ENCODE measurements at regions not wholly inside any gene's neighbourhood (a gene's known extent, or its start where the extent isn't known, plus 50 kb on each side); places are given as distances from the start of the nearest gene placed in this dataset.
A peak's percentile ranks its signal among the peaks of the same experiment; 100 is the strongest.

DNA sequence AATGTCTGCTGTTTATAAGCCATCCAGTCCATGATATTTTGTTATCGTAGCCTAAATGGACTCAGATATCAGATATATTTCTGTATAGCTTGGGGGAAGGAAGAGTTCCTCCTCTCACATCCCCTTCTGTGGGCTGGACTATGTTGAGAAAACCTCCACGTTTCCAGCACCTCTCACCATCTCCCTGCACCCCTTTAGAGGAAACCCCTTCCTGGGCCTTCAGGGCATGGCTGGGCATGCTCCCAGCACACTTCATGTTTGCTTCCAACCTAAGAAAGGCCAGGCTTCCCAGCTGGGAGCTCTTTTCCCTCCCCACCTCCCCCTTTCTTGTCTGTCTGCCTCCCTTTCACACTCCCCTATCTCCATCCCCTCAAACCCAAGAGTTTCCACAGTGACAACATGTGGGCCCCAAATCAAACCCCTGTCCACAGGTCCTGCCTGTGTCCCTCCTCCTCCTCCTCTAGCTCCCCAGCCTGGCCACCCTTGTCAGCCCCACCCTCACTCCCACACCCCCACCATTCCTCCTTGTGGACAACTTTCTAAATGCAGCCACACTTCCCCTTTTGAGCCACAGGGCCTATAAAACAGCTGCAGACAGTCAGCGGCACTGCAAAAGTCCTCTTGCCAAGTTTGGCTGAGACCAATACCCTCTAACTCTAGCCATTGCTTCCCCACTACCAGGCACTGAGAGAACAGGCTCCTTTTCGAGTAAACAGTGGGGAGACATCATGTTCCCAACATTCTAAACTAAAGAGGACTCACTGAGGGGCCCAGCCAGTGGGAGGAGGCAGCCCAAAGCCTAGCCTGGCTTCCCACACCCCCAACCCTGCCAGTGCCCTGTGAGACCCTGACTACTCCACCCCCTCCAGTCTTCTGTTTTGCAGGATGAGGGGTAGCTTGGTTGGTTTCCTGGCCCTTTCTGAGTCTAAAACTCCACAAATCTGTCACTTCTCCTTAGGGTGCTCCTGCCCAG, 120.5 kb downstream of the ZFP36L2 start:
- no peak for DNase-seq (ENCODE audit: low read depth)

DNA sequence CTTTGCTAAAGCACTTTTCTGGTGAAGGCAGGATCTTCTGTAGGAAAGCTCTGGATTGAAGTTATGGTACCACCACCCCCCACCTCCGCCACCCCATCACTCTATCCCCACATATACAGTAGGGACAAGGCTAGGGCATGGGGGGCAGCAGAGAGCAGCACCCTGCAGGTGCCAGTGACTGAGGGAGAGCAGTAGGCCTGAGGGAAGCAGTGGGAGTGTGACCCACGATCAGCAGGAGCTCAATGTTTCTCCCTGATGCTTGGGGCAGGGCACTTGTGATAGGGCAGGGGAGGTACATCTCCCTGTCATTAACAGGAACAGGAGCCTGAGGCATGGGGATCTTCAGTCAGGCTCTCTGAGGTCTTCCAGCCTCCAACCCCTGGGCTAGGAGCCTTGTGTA, 121.6 kb downstream of the ZFP36L2 start:
- DNase-seq (ENCODE audit: low read depth), result no peak

DNA sequence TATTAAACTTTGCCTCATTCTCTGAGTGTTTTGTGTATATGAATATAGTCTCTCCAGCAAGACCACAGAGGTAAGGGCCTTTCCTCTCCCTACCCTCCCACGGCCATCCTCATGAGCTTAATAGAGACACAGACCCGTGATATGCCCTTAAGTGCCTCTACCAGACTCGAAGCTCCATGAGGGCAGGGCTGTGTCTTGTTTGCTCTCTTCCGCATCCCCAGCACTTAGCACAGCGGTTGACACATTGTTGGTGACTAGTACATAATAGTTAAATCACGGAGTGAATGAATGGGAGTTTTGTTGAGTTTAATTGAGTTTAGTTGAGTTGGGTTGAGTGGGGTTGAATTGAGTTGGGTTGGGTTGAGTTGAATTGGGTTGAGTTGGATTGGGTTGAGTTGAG, 122.3 kb downstream of the ZFP36L2 start:
- DNase-seq (ENCODE audit: low read depth), result no peak

DNA sequence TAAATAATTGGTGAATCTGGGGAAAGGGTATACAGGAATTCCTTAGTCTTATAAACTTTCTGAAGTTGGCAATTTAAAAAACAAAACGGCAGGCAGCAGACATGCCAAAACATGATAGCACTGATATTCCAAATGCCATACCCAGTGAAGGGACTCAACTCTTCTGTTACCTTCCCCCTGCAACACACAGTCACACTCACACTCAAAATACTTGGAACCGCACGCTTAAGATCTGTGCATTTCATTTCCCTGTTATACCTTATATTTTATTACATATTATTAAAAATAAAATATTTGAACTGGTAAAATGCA, 123.4 kb downstream of the ZFP36L2 start:
- DNase-seq (ENCODE audit: low read depth), result no peak

DNA sequence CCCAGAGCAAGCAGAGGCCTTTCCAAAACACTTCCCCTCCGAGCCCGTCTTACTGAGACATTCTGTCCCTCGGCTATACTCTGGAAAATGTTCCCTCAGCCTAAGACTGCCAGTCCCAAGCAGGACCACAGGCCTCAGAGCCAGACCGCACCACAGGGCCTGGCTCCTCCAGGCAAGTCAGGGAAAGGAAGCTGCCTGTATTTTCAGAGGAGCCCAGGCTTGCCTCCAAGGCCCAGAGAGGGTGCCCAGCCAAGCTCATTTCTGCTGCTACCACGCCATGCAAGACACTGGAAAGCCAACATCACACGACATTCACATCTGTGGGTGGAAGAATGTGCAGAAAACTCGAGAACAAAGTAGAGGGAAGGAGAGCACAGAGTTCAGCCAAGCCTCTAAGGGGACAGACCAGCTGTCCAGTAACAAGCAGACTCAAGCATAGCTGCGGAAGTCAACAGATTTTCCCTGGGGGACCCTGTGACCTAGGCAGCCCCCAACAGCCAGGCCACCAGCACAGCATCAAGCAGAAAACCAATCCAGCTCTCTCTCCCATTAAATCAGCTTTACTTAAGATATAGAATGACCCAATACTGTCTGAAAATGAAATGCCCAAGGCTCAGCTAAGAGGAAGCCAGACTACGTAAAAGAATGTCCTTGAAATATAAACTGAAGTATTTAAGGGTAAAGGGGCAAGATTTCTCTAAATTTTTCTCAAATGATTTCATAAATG, 123.9 kb downstream of the ZFP36L2 start:
- no peak for DNase-seq (ENCODE audit: low read depth)

DNA sequence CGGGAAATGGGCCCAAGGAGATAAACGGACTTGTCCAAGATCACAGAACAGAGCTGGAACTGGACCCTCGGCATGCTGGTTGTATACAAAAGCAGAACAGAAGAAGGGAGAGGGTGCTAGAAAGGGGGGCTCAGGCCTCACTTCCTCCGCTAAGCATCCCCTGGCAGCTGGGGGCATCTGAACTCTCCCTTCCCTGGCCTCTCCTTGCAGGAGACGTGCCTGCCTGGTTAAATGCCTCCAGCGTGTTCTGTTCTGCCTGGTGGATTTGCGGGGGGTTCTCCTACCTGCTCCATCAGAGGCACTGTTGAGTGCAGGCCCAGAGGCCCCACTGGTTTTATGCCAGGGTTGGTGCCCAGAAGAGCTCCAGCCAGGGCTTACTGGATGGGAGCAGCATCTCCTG, 124.7 kb downstream of the ZFP36L2 start:
- DNase-seq (ENCODE audit: low read depth), result no peak

DNA sequence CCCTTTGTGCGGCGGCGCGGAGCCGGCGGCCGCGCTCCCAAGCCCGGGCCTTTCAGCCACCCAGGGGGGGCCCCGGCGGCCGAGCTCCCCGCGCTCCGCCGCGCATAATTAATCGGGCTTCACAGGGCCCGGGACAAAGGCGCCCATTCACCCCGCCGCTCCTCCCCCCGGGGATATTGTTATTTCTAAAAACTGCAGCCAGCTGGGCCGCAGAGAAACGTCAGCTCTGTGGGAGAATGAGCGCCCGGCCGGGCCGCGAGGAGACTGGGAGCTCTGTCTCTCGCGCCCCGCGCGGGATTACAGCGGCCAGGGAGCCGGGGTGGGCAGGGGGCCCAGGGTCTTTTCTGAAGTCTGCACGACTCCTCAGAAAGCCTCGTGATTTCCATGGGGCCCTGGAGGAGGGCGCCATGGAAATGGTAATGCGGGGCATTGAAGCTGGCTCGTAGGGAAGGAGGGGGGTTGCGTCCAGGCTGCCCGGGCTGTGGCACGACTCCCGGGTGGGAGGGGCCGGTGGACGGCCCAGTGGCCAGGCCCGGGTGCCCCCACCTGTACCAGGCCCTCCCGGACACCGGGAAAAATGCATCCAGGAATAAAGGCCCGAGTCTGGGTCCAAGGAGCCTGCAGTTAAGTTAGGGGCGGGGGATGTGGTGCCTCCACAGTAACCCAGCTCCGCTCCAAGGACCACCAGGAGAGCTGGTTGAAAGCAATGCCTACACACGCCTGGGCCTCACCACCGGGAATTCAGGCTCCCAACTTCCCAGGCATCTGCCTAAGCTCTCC, 125.3 kb downstream of the ZFP36L2 start:
- DNase-seq (ENCODE audit: low read depth), result no peak

DNA sequence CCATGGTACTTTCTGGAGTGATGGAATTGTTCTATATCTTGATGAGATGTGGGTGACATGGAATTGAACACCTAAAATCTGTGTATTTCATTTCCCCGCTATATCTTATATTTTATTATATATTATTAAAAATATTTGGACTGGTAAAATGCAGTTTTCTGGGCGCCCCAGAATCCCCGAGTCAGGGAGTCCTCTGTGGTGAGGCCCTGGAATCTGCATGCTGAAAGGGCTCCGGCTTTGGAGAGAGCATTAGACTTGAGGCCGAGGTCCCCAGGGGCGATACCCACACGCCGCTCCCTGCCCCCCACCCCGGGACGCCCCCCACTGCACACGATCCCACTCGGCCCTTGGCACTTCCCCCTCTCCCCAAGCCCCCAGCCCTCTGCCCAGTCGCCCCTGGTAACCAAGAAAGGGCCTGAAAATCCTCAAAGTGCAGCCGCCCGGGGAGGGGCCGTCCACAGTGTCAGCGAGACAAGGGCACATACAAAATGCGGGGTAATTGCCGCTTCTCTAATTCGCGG, 126.0 kb downstream of the ZFP36L2 start:
- DNase-seq (ENCODE audit: low read depth), result no peak

DNA sequence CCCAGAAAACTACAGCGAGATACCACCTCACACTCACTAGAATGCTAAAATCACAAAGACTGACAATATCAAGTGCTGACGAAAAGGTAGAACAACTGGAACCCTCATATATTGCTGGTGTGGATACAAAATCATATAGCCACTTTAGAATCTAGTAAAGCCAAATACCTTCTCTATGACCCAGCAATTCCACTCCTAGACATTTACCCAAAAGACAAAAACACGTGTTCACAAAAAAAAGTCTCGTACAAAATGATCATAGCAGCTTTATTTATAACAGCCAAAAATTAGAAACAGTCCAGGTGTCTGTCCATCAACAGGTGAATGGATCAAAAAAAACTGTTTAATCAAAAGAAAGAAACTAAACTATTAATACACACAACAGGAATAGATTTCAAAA, 126.6 kb downstream of the ZFP36L2 start:
- no peak for DNase-seq (ENCODE audit: low read depth)

DNA sequence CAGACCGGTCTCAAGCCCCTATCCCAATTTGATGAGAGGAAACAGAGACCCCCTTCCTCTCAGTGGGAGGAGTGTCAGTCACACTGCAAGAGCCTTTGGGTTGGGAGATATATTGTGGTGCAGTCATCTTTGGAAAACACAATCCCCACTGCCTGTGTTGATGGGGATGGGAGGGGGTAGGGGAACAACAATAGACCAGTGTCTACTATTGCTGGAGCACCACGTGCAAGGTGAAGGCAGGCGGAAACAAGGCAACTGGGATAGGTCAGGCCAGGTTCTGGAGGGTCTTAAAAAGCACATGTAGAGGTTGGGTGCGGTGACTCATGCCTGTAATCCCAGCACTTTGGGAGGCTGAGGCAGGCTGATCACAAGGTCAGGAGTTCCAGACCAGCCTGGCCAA, 127.9 kb downstream of the ZFP36L2 start:
- no peak for DNase-seq (ENCODE audit: low read depth)

DNA sequence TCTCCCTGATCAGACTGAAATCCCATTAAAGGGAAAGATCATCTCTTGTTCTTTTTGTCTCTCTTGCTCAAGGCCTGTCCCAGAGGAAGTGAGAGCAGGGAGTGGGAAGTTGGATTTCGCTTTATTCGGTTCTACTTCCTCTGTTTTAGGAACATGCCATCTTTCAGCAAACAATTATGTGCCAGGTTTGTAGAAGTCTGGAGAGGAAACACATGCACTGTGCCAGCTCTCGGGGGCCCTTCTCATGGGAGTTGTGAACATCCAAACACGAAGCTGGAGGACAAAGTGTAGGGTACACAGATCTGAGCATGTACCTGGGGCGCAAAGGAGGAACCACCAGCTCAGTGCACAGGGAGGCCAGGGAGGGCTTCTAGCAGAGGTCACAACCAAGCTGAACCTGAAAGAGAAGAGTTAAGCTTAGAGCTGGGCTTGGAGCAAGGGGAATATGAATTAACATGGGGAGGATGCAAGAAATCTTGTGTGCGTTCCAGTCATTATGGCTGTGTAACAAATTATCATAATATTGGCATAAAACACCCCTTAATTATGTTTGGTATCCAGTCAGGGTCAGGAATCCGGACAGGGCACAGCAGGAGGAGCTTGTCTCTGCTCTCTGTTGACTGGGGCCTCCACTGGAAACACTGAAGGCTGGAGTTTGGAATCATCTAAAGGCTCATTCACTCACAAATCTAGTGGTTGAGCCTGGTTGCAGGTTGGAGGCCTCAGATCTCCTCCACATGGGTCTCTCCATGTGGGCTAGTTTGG, 128.6 kb downstream of the ZFP36L2 start:
- DNase-seq (ENCODE audit: low read depth), result no peak

DNA sequence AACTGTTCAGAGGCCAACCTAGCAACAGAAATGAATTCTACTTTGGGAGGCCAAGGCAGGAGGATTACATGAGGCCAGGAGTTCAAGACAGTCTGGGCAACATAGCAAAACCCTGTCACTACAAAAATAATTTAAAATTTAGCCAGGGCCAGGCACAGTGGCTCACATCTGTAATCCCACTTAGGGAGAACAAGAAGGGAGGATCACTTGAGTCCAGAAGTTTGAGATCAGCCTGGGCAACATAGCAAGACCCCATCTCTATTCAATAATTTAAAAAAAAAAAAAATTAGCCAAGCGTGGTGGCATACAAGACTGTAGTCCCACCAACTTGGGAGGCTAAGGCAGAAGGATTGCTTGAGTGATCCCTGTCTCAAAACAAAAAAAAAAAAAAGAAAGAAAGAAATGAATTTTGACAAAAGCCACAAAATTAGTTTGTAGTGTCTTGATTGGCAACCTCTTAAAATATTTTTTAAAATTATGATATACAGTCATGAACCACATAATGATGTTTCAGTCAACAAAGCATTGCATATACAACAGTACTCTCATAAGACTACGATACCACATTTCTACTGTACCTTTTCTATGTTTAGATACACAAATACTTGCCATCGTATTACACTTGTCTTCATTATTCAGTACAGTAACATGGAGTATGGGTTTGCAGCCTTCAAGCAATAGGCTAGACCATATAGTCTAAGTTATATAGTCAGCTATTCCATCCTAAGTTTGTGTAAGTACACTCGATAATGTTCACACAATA, 130.7 kb downstream of the ZFP36L2 start:
- DNase-seq (ENCODE audit: low read depth), result no peak

DNA sequence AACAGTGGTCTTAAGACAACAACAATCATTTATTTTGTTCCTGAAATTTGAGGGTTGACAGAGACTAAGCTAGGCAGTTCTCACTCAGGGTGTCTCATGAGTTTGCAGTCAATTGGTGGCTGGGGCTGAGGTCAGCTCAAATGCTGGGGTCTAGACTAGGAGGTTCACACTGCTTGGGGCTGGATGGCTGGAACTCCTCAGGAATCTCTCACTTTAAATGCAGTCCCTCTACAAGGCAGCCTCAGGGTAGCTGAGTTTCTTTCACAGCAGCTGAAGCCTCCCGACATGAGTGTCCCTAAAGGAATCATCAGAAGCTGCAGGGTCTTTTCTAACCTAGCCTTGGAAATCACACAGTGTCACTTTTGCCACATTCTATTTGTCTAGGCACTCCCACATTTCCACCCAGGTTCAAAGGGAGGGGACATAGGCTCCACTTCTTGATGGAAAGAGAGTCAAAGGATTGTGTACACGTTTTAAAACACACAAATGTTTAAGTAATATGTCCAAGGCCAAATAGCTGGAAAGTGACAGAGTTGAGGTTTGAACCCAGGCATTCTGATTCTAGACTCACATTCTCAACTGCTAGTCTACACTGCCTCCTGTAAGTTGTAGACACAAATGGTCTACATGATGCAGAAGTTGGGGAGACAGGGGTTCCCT, 133.8 kb downstream of the ZFP36L2 start:
- DNase-seq (ENCODE audit: low read depth), result no peak

DNA sequence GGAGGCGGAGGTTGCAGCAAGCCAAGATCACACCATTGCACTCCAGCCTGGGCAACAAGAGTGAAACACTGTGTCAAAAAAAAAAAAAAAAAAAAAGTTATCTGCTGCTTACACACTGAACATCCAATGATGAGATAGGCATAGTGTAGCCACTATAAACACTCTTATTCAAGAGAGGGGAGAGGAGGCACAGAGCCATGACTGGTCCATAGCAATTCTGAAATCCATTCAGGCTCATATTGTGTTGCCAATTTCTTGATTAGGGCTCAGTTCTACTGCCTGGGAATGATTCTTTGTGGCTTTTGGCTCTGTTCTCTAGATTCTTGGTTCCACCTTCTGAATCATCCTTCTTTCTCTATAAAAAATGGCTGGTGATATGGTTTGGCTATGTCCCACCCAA, 136.1 kb downstream of the ZFP36L2 start:
- no peak for DNase-seq (ENCODE audit: low read depth)

DNA sequence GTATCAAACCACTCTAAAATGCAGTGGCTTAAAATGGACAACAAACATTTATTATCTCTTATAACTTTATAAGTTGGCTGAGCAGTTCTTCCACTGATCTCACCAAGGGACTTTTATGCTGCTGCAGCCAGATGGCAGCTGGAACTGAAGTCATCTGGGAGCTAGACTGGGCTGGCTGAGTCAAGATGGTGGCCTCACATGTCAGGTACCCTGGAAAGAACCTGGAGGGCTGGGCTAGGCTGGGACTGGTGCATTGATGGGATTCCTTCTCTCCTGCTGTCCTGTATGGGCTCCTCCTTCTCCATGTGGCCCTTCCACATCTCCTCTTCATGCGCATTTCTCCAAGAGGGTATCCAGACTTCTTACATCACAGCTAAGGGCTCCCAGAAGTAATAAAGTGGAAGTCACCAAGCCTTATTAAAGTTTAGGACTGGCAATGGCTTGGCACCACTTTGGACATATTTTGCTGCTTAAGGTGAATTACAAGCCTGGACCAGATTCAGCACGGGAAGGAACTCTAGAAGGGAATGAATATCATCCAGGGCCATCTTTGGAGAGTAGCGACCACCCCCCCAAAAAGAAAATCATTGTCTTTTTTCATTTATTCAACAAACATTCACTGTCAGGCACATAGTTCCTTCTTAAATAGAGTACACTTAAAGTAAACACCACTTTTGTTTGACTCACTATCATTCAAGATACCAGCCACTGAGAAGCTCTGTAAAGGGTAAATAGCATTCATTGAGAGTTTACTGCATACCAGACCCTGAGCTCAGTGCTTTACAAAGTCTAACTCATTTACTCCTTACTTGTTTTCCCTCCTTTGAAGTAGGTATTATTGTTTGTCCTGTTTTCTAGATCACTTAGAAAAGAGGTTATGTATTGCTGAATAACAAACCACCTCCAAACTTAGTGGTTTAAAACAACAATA, 138.0 kb downstream of the ZFP36L2 start:
- DNase-seq (ENCODE audit: low read depth), result no peak

DNA sequence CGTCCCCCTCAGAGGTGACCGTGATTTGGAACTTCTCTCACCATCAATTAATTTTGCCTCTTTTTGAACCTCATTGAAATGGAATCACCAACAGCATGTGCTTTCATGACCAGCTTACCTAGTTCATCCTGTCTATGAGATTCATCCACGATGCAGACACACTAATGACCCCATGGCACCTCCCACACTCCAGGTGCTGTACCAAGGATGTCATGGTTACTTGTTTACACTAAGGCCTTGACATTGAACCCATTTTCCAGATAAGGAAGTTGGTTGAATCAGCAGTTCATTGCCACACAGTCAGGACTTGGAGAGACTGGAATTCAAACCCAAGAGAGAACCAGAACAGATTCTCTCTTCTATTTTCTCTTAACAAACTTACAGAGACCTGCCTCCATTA, 139.0 kb downstream of the ZFP36L2 start:
- DNase-seq (ENCODE audit: low read depth), result no peak

DNA sequence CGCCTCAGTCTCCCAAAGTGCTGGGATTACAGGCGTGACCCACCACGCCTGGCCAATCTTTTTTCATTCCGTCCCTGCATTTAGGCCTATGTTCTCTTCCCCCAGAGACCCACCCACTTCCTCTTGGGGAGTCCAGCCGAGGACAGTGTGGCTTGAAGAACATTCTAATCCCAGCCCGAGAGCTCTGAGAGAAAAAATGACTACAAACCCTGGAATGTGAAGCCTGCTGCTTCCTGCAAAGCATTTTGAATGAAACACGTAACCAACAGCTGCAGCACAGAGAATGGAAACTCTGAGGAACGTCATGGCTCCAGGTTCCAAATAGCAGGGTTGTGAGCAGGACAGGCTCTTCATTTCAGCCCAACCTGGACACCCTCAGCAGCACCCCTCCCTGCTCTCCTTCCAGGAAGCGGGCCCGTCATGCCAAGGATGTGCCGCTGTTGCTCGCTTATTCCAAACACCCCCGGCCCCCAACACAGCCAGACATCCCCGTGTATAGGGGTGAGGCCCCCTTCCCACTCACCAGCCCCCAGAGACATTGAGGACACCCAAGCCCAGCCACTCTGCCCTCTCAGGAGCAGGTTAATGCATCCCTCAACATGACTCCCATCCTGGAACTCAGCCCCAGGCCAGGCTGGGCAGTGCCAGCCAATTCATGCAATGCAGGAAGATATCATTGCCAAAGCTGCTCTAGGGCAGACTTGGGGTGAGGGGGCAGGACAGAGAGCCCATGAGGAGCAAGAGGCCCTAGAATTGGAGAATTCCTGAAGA, 139.8 kb downstream of the ZFP36L2 start:
- DNase-seq (ENCODE audit: low read depth), result peak; percentile 98

DNA sequence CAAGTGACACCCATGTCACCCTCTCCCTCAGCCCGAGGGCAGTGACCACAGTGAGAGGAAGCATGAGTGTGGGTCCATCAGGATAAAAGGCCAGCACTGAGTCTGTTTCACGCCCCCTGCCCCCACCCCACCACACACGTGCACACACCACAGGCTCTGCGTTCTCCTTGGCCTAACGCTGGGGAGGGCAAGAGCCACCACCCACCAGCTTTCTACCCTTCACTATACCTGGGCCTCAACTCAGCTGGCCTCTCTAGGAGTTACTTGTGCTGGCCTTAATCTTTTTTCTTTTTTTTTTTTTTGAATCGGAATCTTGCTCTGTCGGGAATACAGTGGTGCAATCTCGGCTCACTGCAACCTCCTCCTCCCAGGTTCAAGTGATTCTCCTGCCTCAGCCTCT, 140.5 kb downstream of the ZFP36L2 start:
- DNase-seq (ENCODE audit: low read depth), result no peak

DNA sequence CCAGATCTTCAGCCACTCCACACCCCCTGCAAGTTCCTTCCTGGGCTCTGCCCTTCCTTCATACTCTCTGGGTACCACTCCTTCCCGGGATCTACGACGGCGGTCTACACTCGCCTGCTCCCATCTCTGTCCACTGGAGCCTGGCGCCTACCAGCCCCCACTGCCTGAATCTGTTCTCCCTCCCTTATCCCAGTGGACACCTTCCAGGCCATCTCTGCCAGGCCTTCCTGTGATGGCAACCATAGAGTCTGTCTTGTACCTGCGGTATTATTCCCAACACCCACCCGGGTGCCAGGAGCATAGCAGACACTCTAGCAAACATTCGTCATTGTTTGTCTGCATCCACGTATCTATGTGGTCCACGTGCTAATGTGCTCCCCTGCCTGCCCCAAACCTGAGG, 140.9 kb downstream of the ZFP36L2 start:
- DNase-seq (ENCODE audit: low read depth), result no peak

Data from fibroblast of the conjunctiva (primary cell).